ENCODE measurements at regions not wholly inside any gene's neighbourhood (a gene's known extent, or its start where the extent isn't known, plus 50 kb on each side); places are given as distances from the start of the nearest gene placed in this dataset.
"Not testable (repeated sequence)": the region's sequence is repeated elsewhere in the genome, so short reads cannot be mapped to it uniquely, and the experiment has no call there.

- DNase-seq; intact Hi-C loops (cut with DNase I; ENCODE audit: low total_unique reads); H3K4me1 ChIP-seq; H3K27me3 ChIP-seq; H3K4me3 ChIP-seq; H3K36me3 ChIP-seq (ENCODE audit: low read depth, missing control alignments); H3K9me3 ChIP-seq; H3K27ac ChIP-seq: not testable (repeated sequence)
- 63% methylated on average over 2 of the region's 6 CpGs; no CpG with 5 or more reads in 1 of the 2 donors for WGBS, 2 donors
Observed at GRCh38 chr17:16838795-16839194, 133.1 kb downstream of the TNFRSF13B start.

GRCh38 chr17:16838287-16838686 is 133.6 kb downstream of the TNFRSF13B start:
- H3K9me3 ChIP-seq; intact Hi-C loops (cut with DNase I; ENCODE audit: low total_unique reads); H3K36me3 ChIP-seq (ENCODE audit: low read depth, missing control alignments); H3K27ac ChIP-seq; H3K4me3 ChIP-seq; H3K4me1 ChIP-seq; H3K27me3 ChIP-seq; DNase-seq: not testable (repeated sequence)
- 86% methylated on average over 4 of the region's 9 CpGs; no CpG with 5 or more reads in 1 of the 2 donors for WGBS, 2 donors

- DNase-seq; H3K4me1 ChIP-seq; H3K36me3 ChIP-seq (ENCODE audit: low read depth, missing control alignments); intact Hi-C loops (cut with DNase I; ENCODE audit: low total_unique reads); H3K27me3 ChIP-seq; H3K9me3 ChIP-seq; H3K4me3 ChIP-seq; H3K27ac ChIP-seq: not testable (repeated sequence)
- WGBS, 2 donors: 76 to 83% methylated on average over 4 to 10 of the region's 11 CpGs
Observed at GRCh38 chr17:16837468-16838266, 134.3 kb downstream of the TNFRSF13B start.

- 50% methylated on average over 4 of the region's 12 CpGs; no CpG with 5 or more reads in 1 of the 2 donors for WGBS, 2 donors
- H3K4me3 ChIP-seq; DNase-seq; H3K9me3 ChIP-seq; H3K27ac ChIP-seq; H3K36me3 ChIP-seq (ENCODE audit: low read depth, missing control alignments); intact Hi-C loops (cut with DNase I; ENCODE audit: low total_unique reads); H3K27me3 ChIP-seq; H3K4me1 ChIP-seq: not testable (repeated sequence)
Observed at GRCh38 chr17:16836315-16836915, 135.5 kb downstream of the TNFRSF13B start.

DNA sequence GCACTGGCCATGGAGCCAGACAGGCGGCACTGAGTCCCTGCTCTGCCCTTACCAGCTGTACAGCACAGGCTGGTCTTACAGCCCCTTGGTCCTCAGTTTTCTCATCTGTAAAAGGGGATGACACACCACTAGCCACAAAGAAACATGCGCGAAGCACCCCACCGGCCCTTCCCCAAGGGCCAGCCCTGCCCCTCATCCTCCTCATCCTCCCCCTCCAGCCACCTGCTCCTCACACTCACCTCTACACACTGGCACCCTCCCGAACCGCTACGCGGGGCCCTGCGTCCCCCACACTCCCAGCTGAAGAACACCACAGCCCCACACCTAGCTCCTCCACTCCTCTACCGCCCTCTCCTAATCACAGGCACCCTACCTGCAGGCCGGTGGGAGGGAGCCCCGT is 138.4 kb downstream of the TNFRSF13B start:
- H3K36me3 ChIP-seq (ENCODE audit: low read depth, missing control alignments); H3K27ac ChIP-seq; H3K4me3 ChIP-seq; H3K4me1 ChIP-seq; H3K9me3 ChIP-seq; H3K27me3 ChIP-seq; DNase-seq; intact Hi-C loops (cut with DNase I; ENCODE audit: low total_unique reads): not testable (repeated sequence)
- WGBS, 2 donors: 85 to 89% methylated on average over 7 to 8 of the region's 12 CpGs

DNA sequence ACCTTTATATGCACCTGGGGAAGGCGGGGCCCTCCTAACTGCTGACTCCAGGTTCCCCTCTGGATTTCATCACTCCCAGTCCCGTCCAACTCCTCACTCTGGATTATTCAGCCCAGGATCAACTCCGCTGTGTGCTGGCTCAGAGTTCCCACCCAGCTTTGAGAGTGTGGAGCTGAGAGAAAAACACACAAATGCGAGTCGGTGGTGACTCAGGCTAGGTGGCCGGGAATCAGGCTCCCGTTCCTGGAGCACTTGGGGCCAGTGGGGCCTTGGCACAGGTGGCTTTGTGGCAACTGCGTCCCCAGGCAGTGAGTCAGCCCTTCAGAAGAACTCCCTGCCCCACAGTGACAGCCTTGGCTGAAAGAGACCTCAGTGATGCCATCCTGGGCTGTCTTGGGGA is 139.1 kb downstream of the TNFRSF13B start:
- H3K9me3 ChIP-seq; H3K4me1 ChIP-seq; H3K4me3 ChIP-seq; intact Hi-C loops (cut with DNase I; ENCODE audit: low total_unique reads); H3K27ac ChIP-seq; H3K27me3 ChIP-seq; DNase-seq; H3K36me3 ChIP-seq (ENCODE audit: low read depth, missing control alignments): not testable (repeated sequence)
- WGBS, 2 donors: 86% methylated on average over 5 of the region's 8 CpGs; no CpG with 5 or more reads in 1 of the 2 donors

- H3K27me3 ChIP-seq; H3K9me3 ChIP-seq; DNase-seq; H3K36me3 ChIP-seq (ENCODE audit: low read depth, missing control alignments); intact Hi-C loops (cut with DNase I; ENCODE audit: low total_unique reads); H3K27ac ChIP-seq; H3K4me3 ChIP-seq; H3K4me1 ChIP-seq: not testable (repeated sequence)
- WGBS, 2 donors: 78 to 83% methylated on average over 4 to 7 of the region's 14 CpGs
Observed at GRCh38 chr17:16832206-16832605, 139.7 kb downstream of the TNFRSF13B start.

DNA sequence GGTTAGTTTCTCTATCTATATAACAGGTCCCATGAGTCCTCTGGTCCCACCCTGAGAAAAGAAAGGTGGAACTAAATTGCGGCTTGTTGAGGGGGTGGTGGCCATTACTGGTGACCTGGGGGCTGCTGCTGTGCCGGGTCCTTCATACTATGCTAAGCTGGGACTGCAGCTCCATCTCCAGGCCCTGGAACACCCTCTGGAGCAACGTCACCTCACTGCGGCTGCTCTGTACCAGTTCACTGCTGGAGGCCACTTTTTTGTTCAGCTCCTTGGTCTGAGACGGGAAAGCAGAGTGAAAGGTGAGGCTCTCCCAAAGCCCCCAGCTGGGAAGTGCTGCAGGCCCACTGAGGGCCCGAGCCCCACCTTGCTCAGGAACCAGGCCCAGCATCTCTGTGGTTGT is 140.7 kb downstream of the CCDC144A start:
- H3K36me3 ChIP-seq (ENCODE audit: low read depth, missing control alignments); intact Hi-C loops (cut with DNase I; ENCODE audit: low total_unique reads); H3K9me3 ChIP-seq; H3K27ac ChIP-seq; DNase-seq; H3K4me1 ChIP-seq; H3K27me3 ChIP-seq; H3K4me3 ChIP-seq: not testable (repeated sequence)
- WGBS, 2 donors: 60 to 71% methylated on average over 1 to 5 of the region's 6 CpGs

DNA sequence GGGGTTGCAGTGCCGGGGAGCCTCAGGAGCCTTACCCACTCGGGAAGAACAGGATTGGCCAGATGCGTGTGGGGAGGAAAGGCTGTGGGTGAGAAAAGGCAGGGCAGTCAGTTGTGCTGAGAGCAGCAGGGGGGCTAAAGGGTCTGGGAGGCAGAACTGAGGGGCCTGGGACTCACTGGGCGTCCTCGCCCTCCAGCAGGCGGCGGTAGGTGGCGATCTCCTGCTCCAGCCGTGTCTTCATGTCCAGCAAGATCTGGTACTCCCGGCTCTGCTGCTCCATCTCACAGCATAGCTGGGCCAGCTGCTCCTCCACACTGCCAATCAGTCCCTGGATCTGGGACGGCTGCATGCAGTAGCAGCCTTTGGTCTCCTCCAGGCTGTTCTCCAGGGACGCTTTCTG is 140.2 kb downstream of the CCDC144A start:
- 38% methylated on average over 2 of the region's 12 CpGs; no CpG with 5 or more reads in 1 of the 2 donors for WGBS, 2 donors
- H3K9me3 ChIP-seq; DNase-seq; intact Hi-C loops (cut with DNase I; ENCODE audit: low total_unique reads); H3K4me1 ChIP-seq; H3K27me3 ChIP-seq; H3K36me3 ChIP-seq (ENCODE audit: low read depth, missing control alignments); H3K27ac ChIP-seq; H3K4me3 ChIP-seq: not testable (repeated sequence)
